Activated naive CD4-positive, alpha-beta T cell treated with anti-CD3 and anti-CD28 coated beads, Interleukin-2, amount 50 U/mL, for 72 hours (primary cell): ENCODE measurements at regions not wholly inside any gene's neighbourhood (a gene's known extent, or its start where the extent isn't known, plus 50 kb on each side); places are given as distances from the start of the nearest gene placed in this dataset.
"Not testable (repeated sequence)": the region's sequence is repeated elsewhere in the genome, so short reads cannot be mapped to it uniquely, and the experiment has no call there.

Experiments
- ATAC-seq, 2 donors: fragments of 150-1000 bp; cut with Tn5 transposase; 2 replicates each; pipeline ENCODE4 v1.10.0; 2021; ENCODE audit warnings: mild to moderate bottlenecking in 2 of 2, moderate library complexity in 2 of 2
- DNase-seq, 2 donors: peaks; one replicate each; pipeline ENCODE4 v3.0.0; 2021 to 2022; ENCODE audit warnings: low spot score in 2 of 2
- H3K27ac Mint-ChIP-seq, 2 donors: one replicate each; pipeline ENCODE4 v1.8.0; 2022; ENCODE audit warnings: mild to moderate bottlenecking in 2 of 2, mixed read lengths in 2 of 2
- H3K36me3 Mint-ChIP-seq, 2 donors: one replicate each; pipeline ENCODE4 v1.8.0; 2022; ENCODE audit warnings: mixed read lengths in 2 of 2
- H3K9me3 Mint-ChIP-seq, 2 donors: one replicate each; pipeline ENCODE4 v1.8.0; 2022; ENCODE audit warnings: mixed read lengths in 2 of 2

- H3K36me3 Mint-ChIP-seq, ATAC-seq, H3K9me3 Mint-ChIP-seq, H3K27ac Mint-ChIP-seq, DNase-seq: not testable (repeated sequence)
Observed at GRCh38 chr9:63325696-63326095, 1959.3 kb downstream of the FOXD4L5 start.

- ATAC-seq, H3K27ac Mint-ChIP-seq, DNase-seq, H3K36me3 Mint-ChIP-seq, H3K9me3 Mint-ChIP-seq: not testable (repeated sequence)
Observed at GRCh38 chr9:63318093-63318492, 1966.9 kb downstream of the FOXD4L5 start.

GRCh38 chr9:63315387-63315786 lies 1969.6 kb downstream of the FOXD4L5 start:
- H3K36me3 Mint-ChIP-seq, DNase-seq, ATAC-seq, H3K27ac Mint-ChIP-seq, H3K9me3 Mint-ChIP-seq: not testable (repeated sequence)

- not testable (repeated sequence) for DNase-seq, H3K36me3 Mint-ChIP-seq, H3K9me3 Mint-ChIP-seq, ATAC-seq, H3K27ac Mint-ChIP-seq
Observed at GRCh38 chr9:63296848-63297247, 1988.2 kb downstream of the FOXD4L5 start.

- not testable (repeated sequence) for H3K9me3 Mint-ChIP-seq, ATAC-seq, H3K36me3 Mint-ChIP-seq, DNase-seq, H3K27ac Mint-ChIP-seq
Observed at GRCh38 chr9:63296366-63296765, 1988.6 kb downstream of the FOXD4L5 start.

GRCh38 chr9:63289971-63290370 lies 1995.0 kb downstream of the FOXD4L5 start:
- not testable (repeated sequence) for DNase-seq, H3K27ac Mint-ChIP-seq, H3K36me3 Mint-ChIP-seq, H3K9me3 Mint-ChIP-seq, ATAC-seq
